RWPE2 (cell line): ENCODE measurements at regions not wholly inside any gene's neighbourhood (a gene's known extent, or its start where the extent isn't known, plus 50 kb on each side); places are given as distances from the start of the nearest gene placed in this dataset.

Experiments
- ATAC-seq: fragments of 200-7000 bp; cut with Tn5 transposase; 3 replicates; pipeline ENCODE4 v1.9.1; 2021; ENCODE audit warnings: low read depth
- DNase-seq: peaks from one replicate; pipeline ENCODE4 v3.0.0-alpha.2; 2020; ENCODE audit warnings: low spot score
- H3K27ac ChIP-seq: fragments of 450-650 bp; 2 replicates; pipeline ENCODE4 v1.5.1; 2017; ENCODE audit warnings: mild to moderate bottlenecking; ENCODE audit not compliant: poor library complexity, severe bottlenecking
- H3K27me3 ChIP-seq: fragments of 250-450 bp; sonication (Bioruptor Pico); 2 replicates; pipeline ENCODE4 v1.5.1; 2021; ENCODE audit warnings: mild to moderate bottlenecking, moderate library complexity; ENCODE audit not compliant: insufficient read depth, poor library complexity, severe bottlenecking
- H3K36me3 ChIP-seq: fragments of 250-450 bp; sonication (Bioruptor Pico); 2 replicates; pipeline ENCODE4 v1.5.1; 2020; ENCODE audit warnings: low read depth, mild to moderate bottlenecking, moderate library complexity
- H3K4me1 ChIP-seq: fragments of 250-450 bp; sonication (Bioruptor Pico); 2 replicates; pipeline ENCODE4 v1.5.1; 2021; ENCODE audit warnings: mild to moderate bottlenecking, moderate library complexity; ENCODE audit not compliant: insufficient read depth, poor library complexity, severe bottlenecking
- H3K4me3 ChIP-seq: fragments of 250-450 bp; sonication (Bioruptor Pico); 2 replicates; pipeline ENCODE4 v1.5.1; 2021; ENCODE audit warnings: mild to moderate bottlenecking, moderate library complexity; ENCODE audit not compliant: severe bottlenecking
- H3K9me3 ChIP-seq: fragments of 250-450 bp; sonication (Bioruptor Pico); 2 replicates; pipeline ENCODE4 v1.5.1; 2021; ENCODE audit warnings: mild to moderate bottlenecking, moderate library complexity; ENCODE audit not compliant: severe bottlenecking
- CTCF ChIP-seq: fragments of 450-650 bp; IDR thresholded peaks from one replicate; pipeline ENCODE4 v1.5.1; 2017; ENCODE audit warnings: mild to moderate bottlenecking, moderate library complexity; ENCODE audit not compliant: poor library complexity, severe bottlenecking

GRCh38 chr3:117666325-117666724 lies 956.7 kb downstream of the TUSC7 start:
- TF ChIP-seq CTCF = no peak
- no peak overlapping the region for H3K4me3 ChIP-seq

GRCh38 chr3:117666812-117667211 lies 957.2 kb downstream of the TUSC7 start:
- H3K27ac ChIP-seq = no peak overlapping the region
- no peak overlapping the region for H3K4me3 ChIP-seq
- ATAC-seq (no peak), DNase-seq (no peak)
- H3K27me3 ChIP-seq = peaks cover 4% of the 10 kb centered on the region
- no peak for TF ChIP-seq CTCF
- H3K36me3 ChIP-seq = no peaks in the 10 kb centered on the region
- peaks cover under 1% of the 10 kb centered on the region for H3K4me1 ChIP-seq
- no peaks in the 10 kb centered on the region for H3K9me3 ChIP-seq

More at GRCh38 chr3:117666325-117666724, 956.7 kb downstream of the TUSC7 start:
- Histone ChIP-seq H3K36me3 (no peaks in the 10 kb centered on the region), H3K27ac (no peak overlapping the region), H3K4me1 (peaks cover 5% of the 10 kb centered on the region), H3K9me3 (no peaks in the 10 kb centered on the region), H3K27me3 (peaks cover 4% of the 10 kb centered on the region)
- DNase-seq (no peak), ATAC-seq (no peak)

GRCh38 chr3:117669774-117670173 lies 960.2 kb downstream of the TUSC7 start:
- no peaks in the 10 kb centered on the region for H3K9me3 ChIP-seq
- no peak for TF ChIP-seq CTCF
- DNase-seq = no peak

GRCh38 chr3:117671722-117672318 lies 962.2 kb downstream of the TUSC7 start:
- Histone ChIP-seq H3K9me3 (no peaks in the 10 kb centered on the region), H3K27me3 (peaks cover 4% of the 10 kb centered on the region), H3K4me3 (no peak overlapping the region), H3K4me1 (no peaks in the 10 kb centered on the region), H3K27ac (no peak overlapping the region), H3K36me3 (no peaks in the 10 kb centered on the region)
- ATAC-seq = no peak
- no peak for TF ChIP-seq CTCF
- DNase-seq = no peak

More at GRCh38 chr3:117669774-117670173, 960.2 kb downstream of the TUSC7 start:
- Histone ChIP-seq H3K27me3 (peaks cover 4% of the 10 kb centered on the region), H3K36me3 (no peaks in the 10 kb centered on the region), H3K4me3 (no peak overlapping the region), H3K4me1 (no peaks in the 10 kb centered on the region), H3K27ac (no peak overlapping the region)
- no peak for ATAC-seq

GRCh38 chr3:117674321-117674720 lies 964.7 kb downstream of the TUSC7 start:
- H3K9me3 ChIP-seq = no peaks in the 10 kb centered on the region
- no peak for ATAC-seq
- no peaks in the 10 kb centered on the region for H3K36me3 ChIP-seq
- no peak for DNase-seq
- no peak overlapping the region for H3K4me3 ChIP-seq
- H3K27ac ChIP-seq = no peak overlapping the region
- no peaks in the 10 kb centered on the region for H3K4me1 ChIP-seq
- TF ChIP-seq CTCF = no peak
- H3K27me3 ChIP-seq = no peaks in the 10 kb centered on the region
